Superior temporal gyrus (tissue), 1 donor: ENCODE measurements at regions not wholly inside any gene's neighbourhood (a gene's known extent, or its start where the extent isn't known, plus 50 kb on each side); places are given as distances from the start of the nearest gene placed in this dataset.
"Not testable (repeated sequence)": the region's sequence is repeated elsewhere in the genome, so short reads cannot be mapped to it uniquely, and the experiment has no call there.

Source experiments
- DNase-seq: peaks from one replicate; pipeline ENCODE4 v3.0.0-alpha.2; 2016; ENCODE audit errors: extremely low spot score

DNA sequence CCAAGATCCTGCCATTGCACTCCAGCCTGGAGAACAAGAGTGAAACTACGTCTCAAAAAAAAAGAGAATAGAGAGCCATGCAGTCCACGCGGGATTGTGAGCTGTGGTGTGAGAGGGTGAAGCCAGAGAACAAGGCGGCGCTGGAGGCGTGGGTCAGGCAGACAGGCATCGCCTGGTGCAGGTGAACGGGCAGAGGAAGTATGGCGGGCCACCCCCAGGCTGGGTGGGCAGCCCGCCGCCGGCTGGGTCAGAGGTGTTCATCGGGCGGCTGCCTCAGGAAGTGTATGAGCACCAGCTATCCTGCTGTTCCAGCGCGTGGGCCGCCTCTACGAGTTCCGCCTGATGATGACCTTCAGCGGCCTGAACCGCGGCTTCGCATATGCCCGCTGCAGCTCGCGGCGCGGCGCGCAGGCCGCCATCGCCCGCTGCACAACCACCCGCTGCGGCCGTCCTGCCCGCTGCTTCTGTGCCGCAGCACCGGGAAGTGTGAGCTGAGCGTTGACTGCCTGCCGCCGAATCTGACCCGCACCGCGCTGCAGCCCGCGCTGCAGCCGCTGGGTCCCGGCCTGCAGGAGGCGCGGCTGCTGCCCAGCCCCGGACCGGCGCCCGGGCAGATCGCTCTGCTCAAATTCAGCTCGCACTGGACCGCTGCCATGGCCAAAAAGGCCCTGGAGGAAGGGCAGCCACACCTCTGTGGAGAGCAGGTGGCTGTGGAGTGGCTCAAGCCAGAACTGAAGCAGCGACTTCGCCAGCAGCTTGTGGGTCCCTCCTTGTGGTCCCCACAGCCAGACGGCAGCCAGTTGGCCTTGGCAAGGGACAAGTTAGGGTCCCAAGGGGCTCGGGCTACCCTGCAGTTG lies 95.5 kb upstream of the PLEKHM1 start:
- DNase-seq = peak; percentile 24

DNA sequence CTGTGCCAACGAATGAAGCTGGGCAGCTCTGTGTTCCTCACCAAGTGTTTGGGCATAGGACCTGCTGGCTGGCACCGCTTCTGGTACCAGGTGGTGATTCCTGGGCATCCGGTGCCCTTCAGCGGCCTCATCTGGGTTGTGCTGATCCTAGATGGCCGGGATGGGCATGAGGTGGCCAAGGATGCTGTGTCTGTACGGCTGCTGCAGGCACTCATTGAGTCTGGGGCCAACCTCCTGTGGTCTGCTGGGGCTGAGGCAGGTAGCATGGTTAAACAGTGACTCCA lies 96.1 kb upstream of the PLEKHM1 start:
- not testable (repeated sequence) for DNase-seq

- DNase-seq = peak; percentile 77
These were observed 102.0 kb upstream of the PLEKHM1 start for GRCh38 chr17:45592433-45592923.

GRCh38 chr17:45596347-45596746 lies 105.8 kb upstream of the PLEKHM1 start:
- DNase-seq = not testable (repeated sequence)

GRCh38 chr17:45600052-45601012 lies 109.8 kb upstream of the PLEKHM1 start:
- not testable (repeated sequence) for DNase-seq

DNA sequence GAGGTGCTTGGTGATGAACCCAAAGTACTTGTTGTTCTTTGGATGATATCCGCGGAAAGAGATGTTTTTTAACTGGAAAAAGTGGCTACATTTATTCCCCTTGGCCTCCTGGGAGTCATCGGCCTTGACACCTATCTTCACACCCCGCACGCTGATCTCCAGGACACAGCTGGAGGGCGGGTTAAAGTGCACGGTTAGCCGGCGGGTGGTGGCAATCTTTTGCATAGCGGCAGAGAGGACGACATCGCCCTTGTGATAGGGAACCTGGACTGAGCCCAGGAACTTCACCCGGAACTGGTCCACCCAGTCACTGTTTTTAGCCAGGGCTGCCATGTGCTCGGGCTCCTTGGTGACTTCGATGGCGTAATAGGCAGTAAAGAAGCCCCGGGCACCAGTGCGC lies 110.5 kb upstream of the PLEKHM1 start:
- not testable (repeated sequence) for DNase-seq

- not testable (repeated sequence) for DNase-seq
These were observed 111.4 kb upstream of the PLEKHM1 start for GRCh38 chr17:45601605-45602539.

GRCh38 chr17:45605751-45606150 lies 115.2 kb upstream of the PLEKHM1 start:
- not testable (repeated sequence) for DNase-seq

DNA sequence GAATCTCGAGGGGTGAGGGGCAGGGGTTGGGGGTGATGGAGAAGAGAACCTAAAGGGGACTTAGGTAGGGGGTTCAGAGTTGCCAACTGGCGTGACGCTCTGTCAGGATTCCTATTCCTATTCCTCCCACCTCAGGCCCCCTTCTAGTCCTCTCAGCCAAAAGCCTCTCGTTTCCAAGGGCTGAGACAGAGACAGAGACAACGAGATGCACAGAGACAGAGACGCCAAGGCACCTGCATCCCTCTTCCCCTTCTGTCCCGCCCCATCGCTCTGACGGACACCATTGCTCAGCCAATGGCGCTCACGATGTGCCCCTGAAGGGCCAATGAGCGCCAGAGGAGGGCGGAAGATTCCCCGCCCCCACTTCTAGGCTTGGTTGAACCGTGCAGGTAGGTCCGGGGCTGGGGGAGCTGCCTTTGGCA lies 129.5 kb upstream of the PLEKHM1 start:
- DNase-seq = peak; percentile 79

DNA sequence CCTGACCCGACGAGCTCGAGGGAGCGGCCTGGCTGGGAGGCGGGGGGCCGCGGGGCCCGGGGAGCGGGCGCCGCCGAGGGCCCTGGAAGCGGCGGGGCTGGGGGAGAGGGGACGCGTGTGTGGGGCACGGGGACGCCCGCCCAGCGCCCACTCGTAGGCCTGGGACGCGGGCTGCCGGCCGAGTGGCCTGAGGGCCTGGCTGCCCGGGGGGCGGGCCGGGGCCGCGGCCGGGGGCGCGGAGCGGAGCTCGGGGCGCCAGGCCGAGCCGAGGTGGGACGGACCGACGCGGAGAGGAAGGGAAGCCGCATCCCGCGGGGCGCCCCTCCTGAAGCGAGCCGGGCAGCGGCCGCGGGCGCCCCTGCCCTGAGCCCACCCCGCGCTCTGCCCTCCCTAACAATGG lies 129.9 kb upstream of the PLEKHM1 start:
- not testable (repeated sequence) for DNase-seq

DNA sequence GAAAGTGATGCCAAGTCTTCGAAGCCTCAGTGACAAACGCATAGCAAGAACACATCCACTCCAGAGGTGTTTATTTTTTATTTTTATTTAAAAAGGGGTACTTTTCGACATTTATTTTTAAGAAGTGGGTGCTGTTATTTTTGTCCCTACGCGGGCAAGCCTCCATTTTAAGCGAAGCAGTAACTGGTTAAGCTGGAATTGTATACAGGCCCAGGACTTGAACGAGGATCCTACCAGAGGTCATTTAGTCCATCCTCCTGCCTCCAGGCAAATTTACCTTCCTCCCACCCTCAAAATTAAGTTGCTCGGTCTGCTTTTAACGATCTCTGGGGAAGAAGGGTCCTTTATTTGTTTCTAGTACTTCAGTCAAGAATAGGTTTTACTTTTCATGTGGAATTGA lies 130.6 kb upstream of the PLEKHM1 start:
- DNase-seq = not testable (repeated sequence)

DNA sequence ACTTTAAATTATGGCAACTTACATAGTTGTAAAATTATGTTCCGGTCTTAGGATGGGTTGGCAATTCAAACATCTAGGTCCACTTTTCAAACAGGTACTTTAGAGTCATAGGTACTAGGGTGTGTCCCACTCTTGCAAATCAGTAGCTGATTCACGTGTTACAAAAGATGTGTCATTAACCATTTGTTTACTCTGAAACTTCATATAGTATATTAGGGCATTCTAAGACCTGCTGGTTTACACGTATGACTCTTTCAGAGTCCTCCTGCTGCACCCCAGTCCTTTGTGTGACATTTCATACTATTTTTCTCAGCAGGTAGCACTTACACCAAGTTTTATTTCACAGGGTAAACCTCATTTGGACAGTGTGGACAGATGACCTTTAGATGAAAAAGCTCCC lies 131.8 kb upstream of the PLEKHM1 start:
- DNase-seq = not testable (repeated sequence)

DNA sequence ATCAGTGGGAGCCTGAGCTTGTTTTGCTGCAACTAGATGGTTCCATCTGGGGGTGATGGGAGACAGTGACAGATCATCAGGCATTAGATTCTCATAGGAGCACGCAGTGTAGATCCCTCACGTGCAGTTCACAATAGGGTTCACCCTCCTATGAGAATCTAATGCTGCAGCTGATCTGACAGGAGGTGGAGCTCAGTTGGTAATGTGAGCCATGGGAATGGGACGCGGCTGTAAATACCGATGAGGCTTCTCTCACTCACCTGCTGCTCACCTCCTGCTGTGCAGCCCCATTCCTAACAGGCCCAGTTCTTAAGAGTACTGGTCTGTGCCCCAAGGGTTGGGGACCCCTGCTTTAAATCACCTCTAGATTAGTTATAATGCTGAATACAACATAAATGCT lies 137.5 kb upstream of the PLEKHM1 start:
- DNase-seq = no peak

GRCh38 chr17:45631941-45632340 lies 141.4 kb upstream of the PLEKHM1 start:
- no peak for DNase-seq

DNA sequence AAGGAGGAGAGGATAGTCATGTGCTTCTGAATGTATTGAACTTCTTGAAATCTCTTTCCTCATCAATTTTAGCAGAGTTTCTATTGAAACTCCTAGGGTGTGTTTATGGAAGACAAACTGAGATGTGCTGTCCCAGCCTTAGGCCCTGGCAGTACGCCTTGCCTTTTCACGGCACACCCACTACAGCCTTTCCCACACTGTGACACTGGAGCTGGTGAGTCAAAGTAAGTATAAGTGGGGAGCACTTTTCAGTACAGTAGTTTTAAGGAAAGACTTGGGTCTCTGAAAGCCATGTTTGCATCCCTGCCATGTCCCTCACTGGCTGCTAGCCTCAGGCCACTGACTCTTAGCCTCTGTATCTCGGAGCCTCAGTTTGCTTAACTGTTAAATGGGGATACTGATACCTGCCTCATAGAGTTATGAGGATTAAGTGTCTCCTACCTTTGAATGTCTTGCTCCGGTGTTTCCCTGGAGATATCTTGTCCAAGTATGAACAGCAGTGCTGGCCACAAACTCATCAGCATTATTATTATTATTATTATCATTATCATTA lies 144.7 kb upstream of the CRHR1 start:
- no peak for DNase-seq

GRCh38 chr17:45640141-45640850 lies 143.8 kb upstream of the CRHR1 start:
- peak; percentile 93 for DNase-seq

GRCh38 chr17:45641541-45641940 lies 142.6 kb upstream of the CRHR1 start:
- DNase-seq = no peak

DNA sequence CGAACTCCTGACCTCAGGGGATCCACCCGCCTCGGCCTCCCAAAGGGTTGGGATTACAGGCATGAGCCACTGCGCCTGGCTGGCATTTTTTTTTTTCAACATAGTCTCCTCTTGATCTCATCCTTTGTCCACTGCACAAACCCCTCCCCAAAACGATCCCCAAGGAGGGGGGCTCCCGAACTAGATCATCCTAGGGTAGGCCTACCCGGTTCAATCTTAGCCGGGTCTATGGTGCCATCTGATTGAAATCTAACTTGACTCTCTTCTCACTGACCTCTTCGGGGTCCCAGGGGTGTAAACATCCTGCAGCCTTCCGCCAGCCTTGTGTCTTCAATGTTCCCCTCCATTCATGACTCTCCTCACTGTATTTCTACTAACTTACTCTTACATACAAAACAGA lies 140.5 kb upstream of the CRHR1 start:
- DNase-seq = no peak

DNA sequence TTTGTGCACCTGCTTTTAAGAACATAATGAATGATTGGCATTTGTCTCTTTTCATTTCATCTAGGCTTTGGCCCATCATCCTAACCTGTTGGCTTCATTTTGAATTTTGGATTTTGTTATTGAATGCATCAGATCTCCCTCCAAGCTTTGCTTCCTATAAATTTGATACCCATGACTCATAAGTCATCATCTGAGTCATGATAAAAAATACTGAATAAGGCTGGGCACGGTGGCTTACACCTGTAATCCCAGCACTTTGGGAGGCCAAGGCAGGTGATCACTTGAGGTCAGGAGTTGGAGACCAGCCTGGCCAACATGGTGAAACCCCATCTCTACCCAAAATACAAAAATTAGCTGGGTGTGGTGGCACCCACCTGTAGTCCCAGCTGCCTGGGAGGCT lies 139.5 kb upstream of the CRHR1 start:
- not testable (repeated sequence) for DNase-seq

DNA sequence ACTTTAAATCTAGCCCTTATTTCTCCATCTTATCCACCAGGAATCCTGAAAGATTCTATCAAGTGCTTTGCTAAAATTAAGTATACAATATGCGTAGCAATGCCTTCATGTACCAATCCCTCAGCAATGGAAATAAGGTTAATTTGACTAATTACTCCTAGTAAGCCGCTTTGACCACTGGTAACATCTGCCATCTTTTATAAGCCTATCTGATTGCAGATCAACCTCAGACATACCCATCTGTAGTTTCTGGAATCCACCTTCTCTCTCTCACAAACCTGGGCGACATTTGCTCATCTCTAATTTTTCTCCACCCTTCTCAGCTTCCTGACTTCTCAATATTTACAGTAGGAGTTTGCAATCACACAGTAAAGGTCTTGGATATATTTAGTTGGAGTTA lies 138.8 kb upstream of the CRHR1 start:
- no peak for DNase-seq
